ENCODE measurements at regions not wholly inside any gene's neighbourhood (a gene's known extent, or its start where the extent isn't known, plus 50 kb on each side); places are given as distances from the start of the nearest gene placed in this dataset.

DNA sequence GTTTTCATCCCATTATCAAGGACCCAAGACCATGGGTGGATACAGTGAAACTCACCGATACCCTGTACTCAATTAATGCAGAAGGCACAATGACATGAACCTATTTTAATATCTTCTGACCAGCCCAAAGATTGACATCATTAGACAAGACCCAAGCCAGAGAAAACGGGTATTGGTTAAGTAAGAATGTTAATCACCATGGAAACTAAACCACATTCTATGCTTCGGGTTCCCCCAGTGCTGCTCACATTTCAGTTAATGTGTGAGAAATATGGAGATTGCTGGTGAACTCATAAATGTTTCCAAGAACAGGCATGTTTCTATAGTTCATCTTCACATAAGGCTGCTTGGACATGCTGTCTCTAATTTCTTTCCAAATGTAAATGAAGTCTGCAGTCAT lies 77.0 kb downstream of the IRX2 start:
- H3K4me1 Mint-ChIP-seq (ENCODE audit: low read depth): no peaks in the 10 kb centered on the region
- peaks cover 3% of the 10 kb centered on the region for H3K9me3 Mint-ChIP-seq

DNA sequence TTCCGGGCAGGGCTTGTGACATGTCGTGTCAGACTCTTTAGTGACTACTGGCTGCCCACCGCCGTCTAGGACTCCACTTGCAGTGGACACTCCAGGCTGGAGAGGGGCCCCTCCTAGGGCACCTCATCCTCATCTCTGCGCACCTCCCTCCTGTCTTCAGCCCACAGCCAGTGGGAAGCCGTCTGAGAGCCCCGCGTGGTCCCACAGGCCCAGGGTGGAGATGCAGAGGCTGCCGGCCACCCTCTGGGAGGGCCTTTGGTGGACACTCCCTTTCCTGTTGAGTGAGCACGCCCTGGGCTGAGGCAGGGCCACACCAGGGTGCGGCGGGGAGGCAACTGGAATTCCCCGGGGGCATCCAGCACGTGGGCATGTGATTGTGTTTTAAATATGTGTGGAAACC lies 80.5 kb downstream of the IRX2 start:
- Mint-ChIP-seq H3K27ac (no peak overlapping the region), H3K4me3 (no peak overlapping the region), H3K9me3 (no peaks in the 10 kb centered on the region), H3K36me3 (ENCODE audit: low read depth) (no peaks in the 10 kb centered on the region), H3K4me1 (ENCODE audit: low read depth) (no peaks in the 10 kb centered on the region), H3K27me3 (ENCODE audit: low read depth) (no peaks in the 10 kb centered on the region)

More for the DNA sequence above, 77.0 kb downstream of the IRX2 start:
- H3K27me3 Mint-ChIP-seq (ENCODE audit: low read depth): no peaks in the 10 kb centered on the region
- H3K36me3 Mint-ChIP-seq (ENCODE audit: low read depth): no peaks in the 10 kb centered on the region
- no peak overlapping the region for H3K4me3 Mint-ChIP-seq
- no peak overlapping the region for H3K27ac Mint-ChIP-seq

DNA sequence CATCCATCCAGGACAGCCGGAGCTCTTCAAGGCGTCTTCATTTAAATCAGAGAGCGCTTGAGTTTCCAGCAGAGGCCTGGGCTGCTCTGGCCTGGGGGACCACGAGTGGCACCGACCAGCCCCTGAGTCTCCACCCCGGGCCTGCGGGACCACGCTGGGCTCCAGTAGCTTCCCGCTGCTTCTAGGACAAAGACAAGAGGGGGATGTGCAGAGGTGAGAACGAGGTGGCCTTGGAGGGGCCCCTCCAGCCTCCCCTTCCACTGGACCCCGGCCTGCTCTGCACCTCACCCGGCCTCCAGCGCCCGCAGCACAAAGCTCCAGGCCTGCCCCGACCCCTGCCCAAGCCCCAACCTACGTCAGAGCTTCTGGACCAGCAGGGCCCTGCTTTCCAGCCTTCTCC lies 81.6 kb downstream of the IRX2 start:
- no peaks in the 10 kb centered on the region for H3K36me3 Mint-ChIP-seq (ENCODE audit: low read depth)
- no peak overlapping the region for H3K27ac Mint-ChIP-seq
- no peaks in the 10 kb centered on the region for H3K4me1 Mint-ChIP-seq (ENCODE audit: low read depth)
- no peaks in the 10 kb centered on the region for H3K27me3 Mint-ChIP-seq (ENCODE audit: low read depth)
- no peak overlapping the region for H3K4me3 Mint-ChIP-seq
- no peaks in the 10 kb centered on the region for H3K9me3 Mint-ChIP-seq

DNA sequence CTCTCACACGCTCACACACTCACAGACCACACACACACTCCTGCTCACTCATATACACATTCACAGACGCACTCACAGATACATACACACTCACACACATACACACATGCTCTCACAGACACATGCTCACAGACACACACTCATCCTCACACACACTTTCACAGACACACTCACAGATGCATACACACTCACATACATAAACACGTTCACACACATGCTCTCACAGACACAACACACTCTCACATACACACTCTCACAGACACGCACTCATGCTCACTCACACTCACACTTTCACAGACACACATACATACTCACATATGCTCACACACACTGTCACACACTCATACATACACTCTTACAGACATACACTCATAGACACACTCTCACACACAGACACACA lies 82.2 kb downstream of the IRX2 start:
- Mint-ChIP-seq H3K36me3 (ENCODE audit: low read depth) (no peaks in the 10 kb centered on the region), H3K27ac (no peak overlapping the region), H3K27me3 (ENCODE audit: low read depth) (no peaks in the 10 kb centered on the region), H3K9me3 (no peaks in the 10 kb centered on the region), H3K4me1 (ENCODE audit: low read depth) (no peaks in the 10 kb centered on the region), H3K4me3 (no peak overlapping the region)

DNA sequence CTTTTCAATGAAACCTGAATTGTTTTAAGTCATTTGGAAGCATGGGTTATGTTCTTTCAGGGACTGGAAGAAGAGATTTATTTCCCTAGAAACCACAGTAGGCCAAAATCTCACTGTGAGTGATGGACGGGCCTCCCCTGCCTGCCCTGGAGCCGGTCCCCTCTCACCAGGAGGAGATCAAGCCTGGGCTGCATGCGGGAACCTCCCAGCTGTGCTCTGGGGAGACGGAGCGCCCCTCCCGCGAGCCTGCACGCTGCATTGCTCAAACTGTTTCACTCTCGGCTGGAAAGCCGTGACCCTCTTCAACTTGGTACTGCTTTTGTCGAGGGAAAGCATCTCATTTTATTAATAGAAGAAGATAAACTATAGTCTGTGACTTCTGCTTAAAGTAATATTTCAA lies 85.4 kb downstream of the IRX2 start:
- Mint-ChIP-seq H3K4me3 (no peak overlapping the region), H3K27ac (no peak overlapping the region), H3K9me3 (no peaks in the 10 kb centered on the region), H3K36me3 (ENCODE audit: low read depth) (no peaks in the 10 kb centered on the region), H3K27me3 (ENCODE audit: low read depth) (no peaks in the 10 kb centered on the region), H3K4me1 (ENCODE audit: low read depth) (no peaks in the 10 kb centered on the region)

DNA sequence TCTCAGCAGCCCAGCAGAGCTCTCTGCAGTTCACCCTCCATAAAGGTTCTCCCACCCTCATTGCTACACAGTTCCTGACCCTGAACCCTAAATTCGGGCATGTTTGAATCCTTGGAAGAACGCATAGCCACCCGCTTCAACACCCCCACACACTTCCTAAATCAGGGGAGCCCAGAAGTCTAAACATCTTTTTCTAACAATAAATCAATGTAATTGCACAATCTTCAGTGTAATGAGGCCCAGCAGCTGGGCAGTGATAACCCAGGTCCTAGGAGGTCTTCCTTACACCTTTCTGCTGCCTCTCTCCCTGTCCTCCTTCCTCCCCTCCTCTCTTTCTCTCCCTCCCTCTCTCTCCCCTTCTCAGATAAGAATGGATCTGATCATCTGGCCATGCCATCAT lies 88.0 kb downstream of the IRX2 start:
- H3K27me3 Mint-ChIP-seq (ENCODE audit: low read depth): no peaks in the 10 kb centered on the region
- no peak overlapping the region for H3K27ac Mint-ChIP-seq
- no peaks in the 10 kb centered on the region for H3K9me3 Mint-ChIP-seq
- H3K4me3 Mint-ChIP-seq: no peak overlapping the region
- H3K36me3 Mint-ChIP-seq (ENCODE audit: low read depth): no peaks in the 10 kb centered on the region
- H3K4me1 Mint-ChIP-seq (ENCODE audit: low read depth): no peaks in the 10 kb centered on the region

DNA sequence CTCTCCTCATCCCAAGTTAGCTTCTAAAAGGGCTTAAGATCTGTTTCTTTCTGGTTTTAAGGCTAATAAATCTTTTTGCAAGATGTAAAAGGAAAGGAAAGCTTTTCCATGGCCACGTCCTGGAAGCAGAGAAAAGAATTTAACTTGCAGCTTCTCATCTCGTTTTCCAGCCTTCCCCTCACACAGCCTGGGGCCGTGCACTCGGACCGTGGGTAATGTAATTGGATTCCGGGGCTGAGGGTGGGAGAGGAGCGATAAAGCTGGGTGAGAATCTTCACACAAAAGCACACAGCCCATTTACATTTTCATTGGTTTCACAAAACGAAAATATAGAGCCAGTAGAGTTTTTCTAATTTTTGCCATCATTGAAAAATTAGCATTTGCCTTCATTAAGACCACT lies 91.2 kb downstream of the IRX2 start:
- Mint-ChIP-seq H3K27me3 (ENCODE audit: low read depth) (no peaks in the 10 kb centered on the region), H3K4me3 (no peak overlapping the region), H3K36me3 (ENCODE audit: low read depth) (no peaks in the 10 kb centered on the region), H3K9me3 (no peaks in the 10 kb centered on the region), H3K27ac (no peak overlapping the region), H3K4me1 (ENCODE audit: low read depth) (no peaks in the 10 kb centered on the region)

DNA sequence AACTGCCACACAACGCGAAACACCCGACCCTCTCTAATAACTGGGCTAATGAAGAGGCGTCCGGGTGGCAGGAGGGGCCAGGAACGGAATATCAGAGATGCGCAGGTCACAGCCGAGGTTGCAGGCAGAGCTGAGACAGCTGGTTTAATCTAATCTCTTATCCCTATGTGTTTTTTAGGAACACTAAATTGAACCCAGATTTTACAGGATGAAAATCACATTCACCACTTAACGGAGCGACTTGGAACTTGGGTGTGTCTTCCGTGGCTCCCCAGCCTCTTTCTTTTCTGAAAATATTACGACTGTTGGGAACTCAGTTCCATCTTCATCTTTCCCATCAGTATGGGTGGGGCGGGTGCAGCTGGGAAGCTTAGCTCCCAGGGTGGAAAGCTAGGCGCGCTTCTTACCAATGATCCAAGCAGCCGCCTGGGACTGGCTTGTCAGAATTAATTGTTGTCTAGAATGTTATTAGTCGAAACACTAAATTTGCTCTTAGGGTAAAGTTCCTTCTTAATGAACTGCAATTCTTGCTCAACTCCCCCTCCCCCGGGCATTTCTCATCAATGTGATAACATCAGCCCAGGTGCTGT lies 92.5 kb downstream of the IRX2 start:
- H3K36me3 Mint-ChIP-seq (ENCODE audit: low read depth): no peaks in the 10 kb centered on the region
- H3K4me1 Mint-ChIP-seq (ENCODE audit: low read depth): no peaks in the 10 kb centered on the region
- no peaks in the 10 kb centered on the region for H3K27me3 Mint-ChIP-seq (ENCODE audit: low read depth)
- H3K9me3 Mint-ChIP-seq: no peaks in the 10 kb centered on the region
- no peak overlapping the region for H3K4me3 Mint-ChIP-seq
- no peak overlapping the region for H3K27ac Mint-ChIP-seq

DNA sequence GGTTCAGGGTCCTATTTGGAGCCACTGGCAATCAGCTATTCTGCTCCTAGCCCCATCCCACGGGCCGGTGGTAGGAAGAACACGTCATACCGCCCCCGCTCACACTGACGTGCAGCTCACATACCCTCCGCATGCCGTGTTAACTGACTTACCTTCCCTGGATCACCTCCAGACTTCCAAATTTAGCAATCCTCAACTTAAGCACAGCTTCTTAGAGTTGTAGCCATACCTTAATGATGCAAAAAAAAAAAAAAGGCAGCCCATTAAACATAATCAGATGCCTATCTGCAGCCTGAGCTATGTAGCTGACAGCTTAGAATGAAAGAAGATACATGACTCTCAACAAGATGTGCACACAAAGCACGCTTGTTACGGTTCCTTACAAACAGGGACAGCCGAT lies 93.0 kb downstream of the IRX2 start:
- no peak overlapping the region for H3K27ac Mint-ChIP-seq

DNA sequence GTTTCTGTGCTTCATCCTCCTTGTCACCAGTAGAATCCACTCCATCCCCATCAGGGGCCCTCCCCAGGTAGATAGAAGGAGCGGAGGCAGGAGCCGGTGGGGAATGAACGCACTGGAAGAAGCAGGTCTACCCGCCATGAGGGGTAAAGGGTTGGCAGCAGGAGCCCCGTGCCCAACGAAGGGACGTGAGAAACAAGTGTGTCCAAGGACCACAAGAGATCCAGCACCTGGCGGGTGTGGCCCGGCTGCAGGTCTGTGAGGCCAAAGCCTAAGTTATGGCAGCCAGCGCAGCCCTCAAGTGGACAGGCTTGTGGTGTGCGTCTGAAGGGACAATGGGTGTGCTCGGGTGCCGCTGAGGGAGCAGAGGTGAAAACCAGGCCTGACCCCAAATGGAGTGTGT lies 94.3 kb downstream of the IRX2 start:
- no peaks in the 10 kb centered on the region for H3K9me3 Mint-ChIP-seq
- no peaks in the 10 kb centered on the region for H3K36me3 Mint-ChIP-seq (ENCODE audit: low read depth)
- no peaks in the 10 kb centered on the region for H3K4me1 Mint-ChIP-seq (ENCODE audit: low read depth)
- no peak overlapping the region for H3K4me3 Mint-ChIP-seq
- no peak overlapping the region for H3K27ac Mint-ChIP-seq
- H3K27me3 Mint-ChIP-seq (ENCODE audit: low read depth): no peaks in the 10 kb centered on the region

More for the DNA sequence above, 93.0 kb downstream of the IRX2 start:
- Mint-ChIP-seq H3K27me3 (ENCODE audit: low read depth) (no peaks in the 10 kb centered on the region), H3K4me1 (ENCODE audit: low read depth) (no peaks in the 10 kb centered on the region), H3K36me3 (ENCODE audit: low read depth) (no peaks in the 10 kb centered on the region), H3K4me3 (no peak overlapping the region), H3K9me3 (no peaks in the 10 kb centered on the region)

DNA sequence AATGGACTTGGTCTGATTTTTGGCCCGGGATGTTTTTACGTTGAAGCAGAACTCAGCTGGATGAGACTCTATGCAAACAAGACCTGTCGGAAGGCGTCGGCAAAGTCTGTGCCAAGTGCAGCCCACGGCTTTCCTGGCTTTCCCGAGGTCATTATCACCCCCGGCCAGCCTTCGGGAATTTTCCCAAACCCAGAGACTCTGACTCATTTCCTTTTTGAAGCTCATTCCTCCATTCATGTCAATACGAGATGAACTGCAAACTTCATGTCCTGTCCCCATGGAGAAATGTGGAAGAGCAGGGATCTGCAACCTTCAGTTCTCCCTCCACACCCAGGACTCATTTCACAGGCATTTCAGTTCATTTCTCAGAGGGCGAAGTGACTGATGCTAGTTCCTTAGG lies 95.3 kb downstream of the IRX2 start:
- Mint-ChIP-seq H3K36me3 (ENCODE audit: low read depth) (no peaks in the 10 kb centered on the region), H3K9me3 (no peaks in the 10 kb centered on the region), H3K27me3 (ENCODE audit: low read depth) (no peaks in the 10 kb centered on the region), H3K4me3 (no peak overlapping the region), H3K4me1 (ENCODE audit: low read depth) (no peaks in the 10 kb centered on the region), H3K27ac (no peak overlapping the region)

DNA sequence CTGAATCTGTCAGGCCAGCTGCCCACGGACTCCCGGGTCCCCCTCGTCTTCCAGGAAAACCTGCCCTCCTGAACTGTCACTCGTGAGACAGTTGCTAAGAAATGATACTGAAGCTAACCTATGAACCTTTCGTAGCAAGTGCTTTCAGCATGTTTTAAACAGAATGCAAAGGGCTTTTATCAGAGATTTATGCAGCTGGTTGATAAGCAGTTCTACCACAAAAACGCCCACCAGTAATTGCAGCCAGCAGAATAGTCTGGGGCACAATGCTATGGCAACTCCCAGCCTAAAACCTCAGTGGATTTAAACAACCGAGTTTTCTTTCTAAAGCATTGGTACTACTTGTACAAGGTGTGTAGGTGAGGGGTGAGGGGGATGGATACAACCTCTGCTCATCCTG lies 97.5 kb downstream of the IRX2 start:
- peaks cover 3% of the 10 kb centered on the region for H3K9me3 Mint-ChIP-seq
- no peak overlapping the region for H3K4me3 Mint-ChIP-seq
- H3K4me1 Mint-ChIP-seq (ENCODE audit: low read depth): no peaks in the 10 kb centered on the region
- no peaks in the 10 kb centered on the region for H3K36me3 Mint-ChIP-seq (ENCODE audit: low read depth)
- H3K27ac Mint-ChIP-seq: no peak overlapping the region
- no peaks in the 10 kb centered on the region for H3K27me3 Mint-ChIP-seq (ENCODE audit: low read depth)

DNA sequence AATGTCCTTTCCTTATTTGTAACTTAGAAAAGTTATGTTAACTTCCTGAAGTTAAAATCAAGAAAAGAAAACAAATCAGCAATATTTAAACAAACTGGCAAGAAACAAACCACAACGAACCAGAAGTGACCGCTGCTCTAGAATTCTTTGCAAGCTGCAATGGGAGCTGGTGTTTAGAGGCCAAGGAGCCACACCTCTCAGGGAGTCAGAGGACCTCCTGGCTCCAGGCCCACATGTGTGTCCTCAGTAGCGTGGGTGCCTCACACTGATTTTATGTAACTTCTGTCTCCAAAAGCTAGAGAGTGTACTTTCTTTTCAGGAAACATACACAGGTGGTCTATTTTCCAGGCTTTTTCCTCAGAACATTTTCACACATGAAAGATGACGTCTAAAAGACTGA lies 100.4 kb downstream of the IRX2 start:
- Mint-ChIP-seq H3K36me3 (ENCODE audit: low read depth) (no peaks in the 10 kb centered on the region), H3K4me1 (ENCODE audit: low read depth) (no peaks in the 10 kb centered on the region), H3K9me3 (peaks cover 3% of the 10 kb centered on the region), H3K27ac (no peak overlapping the region), H3K27me3 (ENCODE audit: low read depth) (no peaks in the 10 kb centered on the region), H3K4me3 (no peak overlapping the region)

DNA sequence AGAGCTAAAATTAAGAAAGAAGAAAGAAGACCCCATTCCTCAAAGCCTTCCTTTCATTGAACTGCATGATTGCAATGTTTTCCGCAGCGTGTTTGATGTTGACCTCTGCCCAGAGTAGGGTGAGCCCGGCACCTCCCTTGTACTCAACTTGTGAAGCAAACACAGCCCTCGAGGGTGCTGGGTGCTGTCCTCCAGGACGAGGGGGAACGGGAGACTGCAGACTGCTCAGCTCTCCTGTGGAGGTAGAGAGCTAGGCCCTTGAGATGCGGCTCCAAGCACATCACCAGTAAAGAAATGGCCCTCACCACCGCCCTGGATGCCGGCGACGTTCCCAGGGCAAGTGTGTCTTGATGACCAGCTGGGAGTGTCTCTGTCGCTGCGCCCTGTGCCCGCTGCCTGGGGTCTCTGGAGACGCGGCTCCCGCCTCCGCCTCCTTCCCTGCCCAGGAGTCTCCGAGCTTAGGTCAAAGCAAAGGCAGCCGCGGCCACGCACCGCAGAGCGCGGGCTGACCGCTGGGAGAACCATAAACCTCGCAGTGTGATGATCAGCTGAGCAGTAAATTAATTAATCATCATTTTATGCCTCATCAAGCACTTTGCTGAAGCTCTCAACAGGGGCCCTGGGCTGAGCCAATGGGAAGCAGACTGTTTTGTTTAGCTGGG lies 108.7 kb downstream of the IRX2 start:
- Mint-ChIP-seq H3K9me3 (no peaks in the 10 kb centered on the region), H3K27me3 (ENCODE audit: low read depth) (no peaks in the 10 kb centered on the region), H3K27ac (no peak overlapping the region), H3K4me3 (no peak overlapping the region), H3K4me1 (ENCODE audit: low read depth) (no peaks in the 10 kb centered on the region), H3K36me3 (ENCODE audit: low read depth) (no peaks in the 10 kb centered on the region)

DNA sequence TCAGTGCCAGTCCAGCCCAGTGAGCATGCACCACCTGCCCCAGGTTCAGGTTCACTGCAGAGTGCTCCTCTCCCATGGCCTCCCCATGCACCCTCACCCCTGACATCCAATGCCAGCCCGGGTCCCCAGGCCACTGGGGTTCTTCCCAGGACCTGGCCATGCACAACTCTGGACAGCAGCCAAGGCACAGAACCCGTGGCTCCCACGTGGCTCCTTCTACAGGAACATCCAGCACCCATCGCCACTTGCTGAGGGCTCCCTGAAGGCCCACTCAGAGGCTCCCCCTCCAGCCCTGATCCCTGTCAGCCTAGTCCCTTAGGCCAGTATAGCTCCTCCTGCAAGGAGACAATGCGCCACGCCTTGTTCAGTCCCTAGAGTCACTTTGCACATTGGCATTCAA lies 110.8 kb downstream of the IRX2 start:
- Mint-ChIP-seq H3K27ac (no peak overlapping the region), H3K4me1 (ENCODE audit: low read depth) (no peaks in the 10 kb centered on the region), H3K27me3 (ENCODE audit: low read depth) (no peaks in the 10 kb centered on the region), H3K4me3 (no peak overlapping the region), H3K9me3 (no peaks in the 10 kb centered on the region), H3K36me3 (ENCODE audit: low read depth) (no peaks in the 10 kb centered on the region)

DNA sequence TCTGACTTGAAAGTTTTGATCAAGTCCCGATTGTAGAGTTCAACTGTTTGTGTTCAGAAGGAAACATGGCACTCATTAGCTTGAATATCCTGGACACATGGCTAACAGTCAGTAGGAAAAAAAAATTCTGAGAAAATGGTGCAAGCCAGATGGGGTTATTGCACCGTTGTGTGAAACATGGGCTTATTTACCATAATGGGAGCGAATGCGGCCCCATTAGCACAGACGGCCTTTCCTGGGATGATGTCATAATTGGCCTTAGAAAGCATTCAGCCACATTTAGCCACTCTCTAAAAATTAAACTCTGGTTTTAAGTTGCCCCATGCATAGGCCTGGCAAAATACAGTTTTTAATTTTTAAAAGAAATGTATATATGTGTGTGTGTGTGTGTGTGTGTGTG lies 112.1 kb downstream of the IRX2 start:
- no peak overlapping the region for H3K4me3 Mint-ChIP-seq
- H3K27me3 Mint-ChIP-seq (ENCODE audit: low read depth): no peaks in the 10 kb centered on the region
- no peak overlapping the region for H3K27ac Mint-ChIP-seq
- no peaks in the 10 kb centered on the region for H3K4me1 Mint-ChIP-seq (ENCODE audit: low read depth)
- no peaks in the 10 kb centered on the region for H3K9me3 Mint-ChIP-seq
- no peaks in the 10 kb centered on the region for H3K36me3 Mint-ChIP-seq (ENCODE audit: low read depth)

All from T-helper 1 cell treated with Interleukin-12 subunit alpha and Interleukin-12 subunit beta and Interleukin-4 antibody, amounts not matched to agents 30 μg/mL and 1 μg/mL, for 36 hours (primary cell).